ENCODE measurements at regions not wholly inside any gene's neighbourhood (a gene's known extent, or its start where the extent isn't known, plus 50 kb on each side); places are given as distances from the start of the nearest gene placed in this dataset.

GRCh38 chr5:58360794-58361193 is 99.1 kb downstream of the PLK2 start:
- TF ChIP-seq POLR2A (IDR thresholded peaks at IDR 0.05) (no peak), CTCF (IDR thresholded peaks at IDR 0.05) (no peak)

All from ovary (tissue), 3 donors.